ENCODE measurements at regions not wholly inside any gene's neighbourhood (a gene's known extent, or its start where the extent isn't known, plus 50 kb on each side); places are given as distances from the start of the nearest gene placed in this dataset.

GRCh38 chr12:130074661-130075406 lies 87.4 kb upstream of the FZD10 start:
- DNase-seq: no peak

GRCh38 chr12:130075497-130076076 lies 86.7 kb upstream of the FZD10 start:
- no peak for DNase-seq

DNA sequence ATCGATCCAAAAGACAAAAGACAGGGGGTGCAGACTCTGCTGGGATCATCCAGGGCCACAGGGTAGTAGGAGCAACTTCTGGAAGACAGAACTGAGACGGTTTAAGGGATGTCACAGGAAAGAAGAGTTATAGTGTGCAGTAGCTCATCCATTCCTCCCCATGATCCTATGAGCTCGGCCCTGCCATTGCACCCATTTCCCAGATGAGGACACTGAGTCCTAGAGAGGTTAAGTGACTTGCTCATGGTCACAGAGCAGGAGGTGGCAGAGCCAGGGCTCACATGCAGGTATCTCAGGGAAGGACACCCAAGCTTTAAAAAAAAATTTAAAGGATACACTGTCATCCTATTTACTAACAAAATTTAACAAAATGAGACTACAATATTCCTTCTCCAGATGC lies 86.1 kb upstream of the FZD10 start:
- DNase-seq: no peak

DNA sequence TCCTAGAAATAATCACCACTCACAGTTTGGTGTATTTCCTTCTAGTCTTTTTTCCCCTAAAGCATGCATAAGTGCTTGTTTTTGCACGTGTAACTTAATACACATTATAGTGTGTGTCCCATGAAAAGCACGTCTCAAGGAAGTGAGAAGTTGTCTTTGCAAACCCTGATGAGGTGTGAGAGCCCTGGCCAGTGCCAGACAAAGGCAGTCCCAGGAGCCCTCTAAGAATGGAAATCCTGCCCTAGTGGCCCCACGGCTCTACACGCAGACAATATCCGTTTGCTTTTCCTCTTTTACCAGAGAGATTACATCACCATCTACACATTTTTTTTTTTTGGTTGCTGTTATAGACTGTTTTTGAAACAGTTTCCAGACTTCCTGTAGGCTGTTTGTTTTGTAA lies 85.5 kb upstream of the FZD10 start:
- no peak for DNase-seq

DNA sequence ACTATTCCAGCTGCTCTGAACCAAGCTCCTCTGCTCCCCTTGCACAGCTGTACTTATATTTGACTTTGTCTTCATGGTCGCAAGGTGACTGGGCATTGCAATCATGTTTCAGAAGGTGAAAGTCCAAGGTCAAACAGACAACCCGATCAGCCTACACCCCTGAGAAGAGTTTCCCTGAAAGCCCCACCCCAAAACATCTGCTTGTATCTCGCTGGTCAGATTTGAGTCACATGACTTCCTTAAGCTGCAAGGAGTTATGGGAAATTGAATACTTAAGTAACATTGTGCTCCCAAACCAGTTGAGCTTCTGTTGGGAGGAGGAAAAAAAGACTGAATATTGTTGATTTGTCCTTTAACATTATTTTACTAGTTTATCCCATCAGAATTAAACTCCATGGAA lies 83.4 kb upstream of the FZD10 start:
- no peak for DNase-seq

- no peak for DNase-seq
Measured at GRCh38 chr12:130079279-130079678, 83.0 kb upstream of the FZD10 start.

DNA sequence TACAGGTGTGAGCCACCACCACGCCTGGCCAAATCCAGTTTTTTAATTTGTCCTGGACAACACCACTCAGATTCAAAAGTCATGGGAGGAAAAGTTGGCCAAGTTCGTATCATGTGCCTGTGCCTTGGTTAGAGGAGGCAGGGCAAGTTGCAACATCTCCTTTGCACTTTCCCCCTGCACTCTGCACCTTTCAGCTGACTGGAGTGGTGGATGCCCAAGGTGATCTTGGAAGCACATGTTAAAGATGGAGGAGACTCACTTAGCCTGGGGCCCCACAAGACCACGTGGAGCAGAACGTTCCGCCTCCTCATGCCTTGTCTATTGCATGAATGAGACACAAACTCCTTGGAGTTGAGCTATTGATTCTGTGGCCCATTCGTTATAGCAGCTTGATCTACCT lies 82.1 kb upstream of the FZD10 start:
- DNase-seq: no peak

DNA sequence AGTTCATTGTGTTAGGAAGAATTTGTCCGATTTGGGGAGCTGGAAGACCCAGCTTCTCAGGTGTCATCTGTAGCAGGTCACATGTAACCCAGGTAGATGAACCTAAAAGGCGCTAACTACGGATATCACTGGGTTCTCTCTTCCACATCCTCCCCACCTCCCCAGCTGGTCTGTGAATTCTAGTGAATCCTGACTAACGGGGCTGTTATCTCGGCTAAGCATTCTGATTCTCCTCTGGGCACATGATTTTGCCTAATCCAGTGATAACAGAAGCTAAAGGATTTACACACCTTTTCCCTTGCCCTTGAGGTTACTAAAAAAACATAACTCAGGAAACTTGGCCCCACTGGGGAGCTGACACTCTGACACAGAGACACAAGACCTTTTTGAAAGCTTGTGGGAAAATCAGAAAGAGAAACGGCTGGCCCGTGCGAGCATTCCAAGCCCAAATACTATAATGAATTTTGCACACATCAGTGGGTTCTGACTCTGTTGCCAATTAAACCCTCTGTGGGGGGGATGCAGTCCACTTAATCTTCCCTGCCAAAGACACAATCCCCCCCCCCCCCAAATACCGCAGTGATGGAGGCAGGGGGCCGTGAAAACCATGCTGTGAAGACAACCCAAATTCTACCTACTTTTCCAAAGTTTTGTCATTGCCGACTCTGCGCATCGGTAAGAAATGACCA lies 81.0 kb upstream of the FZD10 start:
- DNase-seq: no peak

GRCh38 chr12:130083002-130083401 lies 79.3 kb upstream of the FZD10 start:
- no peak for DNase-seq

DNA sequence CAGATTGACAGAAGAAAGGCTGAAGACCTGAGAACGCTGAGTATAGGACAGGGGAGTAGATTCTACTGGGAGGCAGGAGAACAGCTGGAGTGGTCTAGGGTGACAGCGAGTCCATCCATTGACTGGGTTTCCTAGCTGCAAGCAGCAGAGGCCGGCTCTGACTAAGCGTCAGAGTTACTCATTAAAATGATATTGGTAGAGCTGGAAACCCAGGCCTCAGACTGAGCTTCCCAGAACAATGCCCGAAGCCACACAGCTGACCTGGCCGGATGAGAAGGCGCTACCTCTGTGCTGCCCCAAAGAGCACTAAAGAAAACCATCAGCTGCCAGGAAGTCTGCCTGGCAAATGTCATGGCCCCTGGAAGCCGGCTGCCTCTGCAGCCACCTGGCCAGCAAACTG lies 78.5 kb upstream of the FZD10 start:
- no peak for DNase-seq

DNA sequence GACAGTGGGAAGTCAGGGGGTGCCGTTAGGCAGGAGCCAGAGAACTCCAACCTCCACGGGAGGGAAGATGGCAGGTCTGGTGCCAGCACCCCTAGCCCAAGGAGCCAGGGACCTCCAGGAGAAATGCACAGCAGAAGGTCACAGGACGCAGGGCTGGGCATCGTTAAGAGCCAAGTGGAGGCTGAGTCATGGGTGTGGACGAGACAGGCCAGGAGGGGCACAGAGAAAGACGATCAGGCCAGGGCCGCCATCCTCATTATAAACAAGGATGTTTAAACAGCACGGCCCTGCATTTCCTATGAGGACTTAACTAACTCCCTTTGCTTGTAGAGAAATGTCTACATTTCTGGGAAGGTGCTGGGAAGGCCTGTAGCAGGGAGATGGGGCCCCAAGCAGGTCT lies 77.9 kb upstream of the FZD10 start:
- no peak for DNase-seq

DNA sequence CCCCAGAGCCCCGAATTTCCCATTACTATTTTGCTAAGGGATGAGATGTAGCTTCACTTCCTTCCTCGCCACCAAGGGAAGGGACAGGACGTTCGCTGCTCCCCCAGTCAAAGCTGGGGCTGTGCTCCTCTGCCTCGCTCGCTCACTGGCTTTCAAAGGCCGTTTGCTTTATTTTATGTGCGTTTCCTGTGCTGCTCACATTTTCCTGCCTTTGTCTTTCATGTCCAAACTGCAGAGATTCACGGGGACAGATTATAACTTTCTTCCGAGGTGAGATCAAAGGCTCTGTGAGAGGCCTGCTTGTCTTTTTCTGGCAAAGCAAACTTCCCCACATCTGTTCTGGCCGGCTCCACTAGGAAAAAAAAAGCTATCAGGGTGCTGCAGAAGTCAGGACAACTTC lies 76.0 kb upstream of the FZD10 start:
- no peak for DNase-seq

DNA sequence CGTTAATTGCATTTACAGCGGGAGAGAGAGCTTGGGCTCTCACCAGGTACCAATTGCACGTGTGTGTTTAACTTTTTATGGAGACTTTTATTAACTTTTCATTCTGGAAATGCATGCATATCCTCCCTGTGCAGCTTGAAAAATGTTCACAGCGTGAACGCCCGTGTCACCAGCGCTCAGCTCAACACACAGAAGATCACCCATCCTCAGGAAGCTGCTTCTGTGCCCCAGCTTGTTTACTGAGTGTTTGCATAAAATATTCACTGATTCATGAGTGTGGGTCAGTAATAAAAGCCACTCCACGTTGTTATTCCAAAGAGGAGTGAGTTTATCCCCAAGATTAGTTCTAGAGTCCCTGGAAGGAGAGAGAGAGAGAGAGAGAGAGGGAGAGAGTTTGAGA lies 75.5 kb upstream of the FZD10 start:
- DNase-seq: no peak

GRCh38 chr12:130087222-130087621 lies 75.0 kb upstream of the FZD10 start:
- no peak for DNase-seq

- no peak for DNase-seq
Measured at GRCh38 chr12:130088504-130088903, 73.8 kb upstream of the FZD10 start.

DNA sequence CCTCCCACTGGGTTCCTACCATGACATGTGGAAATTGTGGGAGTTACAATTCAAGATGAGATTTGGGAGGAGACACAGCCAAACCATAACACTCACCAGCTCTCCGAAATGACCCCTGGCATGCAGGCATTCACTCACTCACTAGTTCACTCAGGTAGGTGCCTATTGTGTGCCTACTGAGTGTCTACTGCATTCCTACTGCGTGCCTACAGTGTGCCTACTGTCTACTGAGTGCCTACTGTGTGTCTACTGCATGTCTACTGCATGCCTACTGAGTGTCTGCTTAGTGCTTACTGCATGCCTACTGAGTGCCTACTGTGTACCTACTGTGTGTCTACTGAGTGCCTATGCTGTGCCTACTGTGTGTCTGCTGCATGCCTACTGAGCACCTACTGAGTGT lies 71.7 kb upstream of the FZD10 start:
- DNase-seq: no peak

DNA sequence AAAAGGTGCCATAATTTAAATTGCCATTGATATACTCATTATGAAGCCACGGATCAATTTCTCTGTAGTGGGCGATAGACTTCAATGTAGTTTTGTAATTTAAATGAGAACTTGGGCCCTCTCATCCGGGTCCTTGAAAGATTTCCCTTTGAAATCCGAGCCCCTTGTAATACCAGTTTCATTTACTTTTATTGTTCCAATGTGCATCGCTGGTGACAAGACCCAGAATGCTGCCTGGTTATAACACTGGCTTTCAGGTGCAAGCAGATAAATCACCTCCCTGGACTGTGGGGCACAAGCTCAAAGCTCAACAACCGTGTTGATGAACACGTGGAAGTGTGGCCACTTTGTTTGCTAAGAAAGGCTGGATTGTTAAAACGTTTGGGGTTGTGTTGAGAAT lies 68.9 kb upstream of the FZD10 start:
- no peak for DNase-seq

DNA sequence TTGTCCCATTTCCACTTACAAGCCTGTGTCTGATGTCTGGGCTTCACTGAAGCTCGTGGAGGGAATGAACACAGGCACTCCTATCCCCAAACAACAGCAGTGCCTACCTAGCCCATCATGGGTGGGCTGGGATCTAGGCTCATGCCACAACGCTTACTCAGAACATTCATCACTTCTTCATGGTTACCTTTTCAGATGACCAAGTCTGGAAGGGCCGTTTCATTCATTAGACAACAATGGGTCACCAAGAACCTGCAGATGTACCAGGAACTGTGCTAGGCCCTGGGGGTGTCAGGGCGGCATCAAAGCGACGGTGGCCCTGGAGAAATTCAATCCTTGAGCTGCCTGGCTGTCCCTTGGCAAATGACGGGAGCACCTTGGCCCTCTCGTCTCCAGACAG lies 64.9 kb upstream of the FZD10 start:
- no peak for DNase-seq

- no peak for DNase-seq
Measured at GRCh38 chr12:130097798-130098255, 64.4 kb upstream of the FZD10 start.

DNA sequence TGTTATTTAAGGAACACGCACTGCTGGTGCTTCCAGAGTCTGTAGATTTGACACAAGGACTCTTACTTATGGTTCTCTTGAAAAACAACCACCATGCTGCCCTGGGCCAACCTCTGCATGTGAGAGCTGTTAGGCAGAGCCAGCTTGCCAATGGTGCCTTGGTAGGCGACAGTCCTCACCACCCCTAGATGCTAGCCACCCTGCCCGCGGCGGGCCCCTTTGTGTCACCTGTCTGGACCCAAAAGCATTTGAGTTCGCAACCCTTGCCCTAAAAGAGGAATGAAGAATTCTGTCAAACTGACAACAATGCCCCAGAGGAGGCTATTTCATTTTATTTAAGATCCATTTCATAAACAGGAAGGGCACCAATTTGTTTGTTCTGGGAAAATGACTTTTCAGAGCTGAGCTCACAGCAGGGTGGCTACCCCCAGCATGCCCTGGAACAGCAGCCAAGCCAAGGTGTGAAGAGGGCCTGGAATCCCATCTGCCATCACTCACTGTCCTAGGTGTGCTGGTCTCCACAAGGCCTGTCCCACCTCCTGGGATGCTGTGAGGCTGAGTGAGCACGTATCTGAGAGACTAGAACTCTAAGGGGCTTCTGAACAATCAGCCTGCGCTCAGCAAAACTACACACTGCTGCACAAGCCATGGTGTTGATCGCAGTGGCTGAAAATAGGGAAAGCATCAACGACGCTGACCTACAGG lies 63.8 kb upstream of the FZD10 start:
- no peak for DNase-seq

DNA sequence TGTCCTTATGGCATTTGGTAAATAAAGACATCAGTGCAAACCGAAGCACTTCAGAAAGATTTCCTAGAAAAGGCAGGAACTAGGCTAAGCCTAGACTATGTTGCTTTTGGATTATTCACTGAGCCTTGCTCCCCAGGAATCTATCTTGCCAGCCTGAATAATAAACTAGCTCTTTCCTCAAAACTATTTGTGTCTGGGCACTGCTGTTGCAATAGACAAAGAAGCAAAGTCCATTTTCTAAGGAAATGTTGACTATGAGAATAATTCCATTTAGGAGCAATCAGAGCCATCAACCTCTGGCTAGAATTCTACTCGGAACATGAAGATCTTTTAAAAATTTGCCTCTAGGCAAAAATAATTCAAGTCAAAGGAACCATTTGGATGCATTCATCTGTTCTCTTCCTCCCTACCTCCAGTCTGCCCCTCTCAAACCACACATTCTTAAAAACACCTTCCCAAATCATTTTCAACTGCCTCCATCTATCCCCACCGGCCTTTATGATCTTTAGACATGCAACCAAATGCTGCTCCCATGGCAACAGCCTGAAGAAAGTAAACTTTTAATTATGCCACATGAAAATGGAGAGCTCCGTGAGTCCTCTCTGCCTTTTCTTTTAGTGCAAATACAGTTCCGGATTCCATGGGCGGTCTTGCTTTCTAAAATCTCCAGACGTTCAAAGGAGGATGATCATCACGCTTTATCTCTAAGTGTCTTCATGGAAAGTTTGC lies 61.5 kb upstream of the FZD10 start:
- no peak for DNase-seq

GRCh38 chr12:130101370-130101769 lies 60.9 kb upstream of the FZD10 start:
- no peak for DNase-seq

DNA sequence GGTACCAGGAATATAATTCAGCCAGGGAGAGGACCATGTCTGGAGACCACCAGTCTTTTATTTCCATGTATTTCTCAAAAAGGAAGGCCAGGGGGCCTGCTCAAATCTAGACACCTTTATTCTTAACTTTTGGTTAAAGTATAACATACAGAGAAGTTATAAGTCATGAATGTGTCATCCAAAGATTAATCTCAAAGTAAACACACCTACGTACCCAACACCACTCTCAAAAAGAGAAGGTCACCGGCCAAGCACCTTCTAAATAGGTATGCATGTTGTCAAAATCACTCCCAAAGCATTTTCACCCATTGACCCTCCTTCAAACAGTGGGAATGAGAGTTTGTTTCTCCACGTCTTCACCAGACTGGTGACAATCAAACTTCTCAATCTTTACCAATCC lies 60.0 kb upstream of the FZD10 start:
- DNase-seq: no peak

Measured in NCI-H748 treated with DMSO at 0.1 percent for 48 hours (cell line).